PC-9 (cell line): ENCODE measurements at regions not wholly inside any gene's neighbourhood (a gene's known extent, or its start where the extent isn't known, plus 50 kb on each side); places are given as distances from the start of the nearest gene placed in this dataset.

Experiments
- EZH2 ChIP-seq: fragments of 200-600 bp; sonication (generic); IDR thresholded peaks from 2 replicates; pipeline ENCODE4 v1.8.0; 2017; ENCODE audit warnings: antibody characterized with exemption, low read depth
- TF ChIP-seq, protein P1 (sequence below): fragments of 200-600 bp; sonication (generic); conservative IDR thresholded peaks from 2 replicates; pipeline ENCODE4 v1.6.1; 2017; ENCODE audit warnings: mixed run types, antibody characterized with exemption, mild to moderate bottlenecking, moderate library complexity

DNA sequence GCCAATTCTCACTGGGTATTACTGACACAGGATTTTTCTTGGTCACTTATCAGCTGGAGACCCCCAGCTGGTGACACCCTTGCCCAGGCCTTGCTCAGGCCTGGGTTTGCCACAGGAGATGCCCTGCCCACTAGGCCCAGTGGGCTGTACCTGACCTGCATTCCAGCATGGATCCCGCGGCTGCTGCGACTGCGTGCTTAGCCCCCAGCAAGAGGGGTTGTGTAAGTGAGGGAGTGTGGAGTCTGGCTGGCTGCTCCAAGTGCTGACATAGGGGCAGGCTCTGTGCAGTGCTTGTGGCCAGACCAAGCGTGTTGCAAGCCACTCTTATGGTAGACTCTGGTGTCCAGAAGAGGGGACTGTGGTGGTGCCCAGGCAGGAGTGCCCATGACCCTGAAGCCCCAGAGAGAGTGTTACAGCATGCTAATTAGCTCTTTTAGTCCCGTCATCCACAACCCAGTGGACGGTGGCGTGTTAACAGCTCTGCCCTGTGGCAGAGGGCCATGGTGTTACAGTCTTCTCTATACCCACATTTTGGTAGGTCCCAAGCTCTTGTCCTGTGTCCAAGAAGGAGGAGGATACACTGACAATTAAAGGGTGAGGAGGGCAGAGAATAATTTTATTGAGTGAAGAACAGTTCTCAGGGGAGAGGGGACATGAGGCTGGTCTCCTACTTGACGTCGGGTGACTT lies 491.7 kb upstream of the MEIS1 start:
- TF ChIP-seq, protein P1, sequence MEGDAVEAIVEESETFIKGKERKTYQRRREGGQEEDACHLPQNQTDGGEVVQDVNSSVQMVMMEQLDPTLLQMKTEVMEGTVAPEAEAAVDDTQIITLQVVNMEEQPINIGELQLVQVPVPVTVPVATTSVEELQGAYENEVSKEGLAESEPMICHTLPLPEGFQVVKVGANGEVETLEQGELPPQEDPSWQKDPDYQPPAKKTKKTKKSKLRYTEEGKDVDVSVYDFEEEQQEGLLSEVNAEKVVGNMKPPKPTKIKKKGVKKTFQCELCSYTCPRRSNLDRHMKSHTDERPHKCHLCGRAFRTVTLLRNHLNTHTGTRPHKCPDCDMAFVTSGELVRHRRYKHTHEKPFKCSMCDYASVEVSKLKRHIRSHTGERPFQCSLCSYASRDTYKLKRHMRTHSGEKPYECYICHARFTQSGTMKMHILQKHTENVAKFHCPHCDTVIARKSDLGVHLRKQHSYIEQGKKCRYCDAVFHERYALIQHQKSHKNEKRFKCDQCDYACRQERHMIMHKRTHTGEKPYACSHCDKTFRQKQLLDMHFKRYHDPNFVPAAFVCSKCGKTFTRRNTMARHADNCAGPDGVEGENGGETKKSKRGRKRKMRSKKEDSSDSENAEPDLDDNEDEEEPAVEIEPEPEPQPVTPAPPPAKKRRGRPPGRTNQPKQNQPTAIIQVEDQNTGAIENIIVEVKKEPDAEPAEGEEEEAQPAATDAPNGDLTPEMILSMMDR, result no peak
- TF ChIP-seq EZH2, result no peak
